ENCODE measurements at regions not wholly inside any gene's neighbourhood (a gene's known extent, or its start where the extent isn't known, plus 50 kb on each side); places are given as distances from the start of the nearest gene placed in this dataset.

GRCh38 chr6:6981681-6982322 lies 126.0 kb upstream of the RREB1 start:
- no peak for TF ChIP-seq POLR2A (IDR thresholded peaks at IDR 0.05)
- TF ChIP-seq CTCF (IDR thresholded peaks at IDR 0.05), result no peak

Data from uterus (tissue), 2 donors.